H9 (cell line): ENCODE measurements at regions not wholly inside any gene's neighbourhood (a gene's known extent, or its start where the extent isn't known, plus 50 kb on each side); places are given as distances from the start of the nearest gene placed in this dataset.

Experiments
- DNase-seq: peaks from one replicate; pipeline ENCODE4 v3.0.0-alpha.2; 2017
- H2AFZ ChIP-seq: one replicate; pipeline ENCODE4 v1.6.1; 2013; ENCODE audit warnings: mild to moderate bottlenecking, low read length, control low read depth, moderate library complexity
- H2AK5ac ChIP-seq: 2 replicates; pipeline ENCODE4 v1.6.1; 2013; ENCODE audit warnings: low read length, control low read depth, mixed read lengths; ENCODE audit not compliant: insufficient read length
- H2BK120ac ChIP-seq: one replicate; pipeline ENCODE4 v1.6.1; 2013; ENCODE audit warnings: low read depth, mild to moderate bottlenecking, low read length, control low read depth, inconsistent platforms; ENCODE audit not compliant: poor library complexity, severe bottlenecking
- H2BK12ac ChIP-seq: 2 replicates; pipeline ENCODE4 v1.6.1; 2013; ENCODE audit warnings: low read length, control low read depth, mixed read lengths, low read depth; ENCODE audit not compliant: insufficient read length
- H2BK15ac ChIP-seq: 2 replicates; pipeline ENCODE4 v1.6.1; 2013; ENCODE audit warnings: low read depth, low read length, control low read depth
- H2BK20ac ChIP-seq: one replicate; pipeline ENCODE4 v1.6.1; 2013; ENCODE audit warnings: low read depth, mild to moderate bottlenecking, low read length, control low read depth, inconsistent platforms; ENCODE audit not compliant: poor library complexity, severe bottlenecking
- H2BK5ac ChIP-seq: 2 replicates; pipeline ENCODE4 v1.6.1; 2013; ENCODE audit warnings: low read length, control low read depth, mixed read lengths; ENCODE audit not compliant: insufficient read length
- H3K14ac ChIP-seq: 2 replicates; pipeline ENCODE4 v1.6.1; 2013; ENCODE audit warnings: low read length, control low read depth; ENCODE audit not compliant: insufficient read depth
- H3K18ac ChIP-seq: 2 replicates; pipeline ENCODE4 v1.6.1; 2013; ENCODE audit warnings: low read depth, mild to moderate bottlenecking, mixed read lengths, low read length, control low read depth; ENCODE audit not compliant: insufficient read length
- H3K23ac ChIP-seq: 2 replicates; pipeline ENCODE4 v1.6.1; 2013; ENCODE audit warnings: low read length, control low read depth, mixed read lengths, low read depth; ENCODE audit not compliant: insufficient read length
- H3K23me2 ChIP-seq: 2 replicates; pipeline ENCODE4 v1.6.1; 2013; ENCODE audit warnings: low read depth, mild to moderate bottlenecking, mixed read lengths, low read length, control low read depth; ENCODE audit not compliant: insufficient read length, poor library complexity, severe bottlenecking
- H3K27ac ChIP-seq: 2 replicates; pipeline ENCODE4 v1.5.1; 2013; ENCODE audit warnings: low read length, control low read depth, mixed read lengths, low read depth; ENCODE audit not compliant: insufficient read length
- H3K27me3 ChIP-seq: 2 replicates; pipeline ENCODE4 v1.6.1; 2013; ENCODE audit warnings: low read length, control low read depth, inconsistent platforms; ENCODE audit not compliant: insufficient read depth
- H3K4ac ChIP-seq: 2 replicates; pipeline ENCODE4 v1.6.1; 2013; ENCODE audit warnings: low read depth, mild to moderate bottlenecking, control low read depth, inconsistent platforms, low read length, moderate library complexity
- H3K4me1 ChIP-seq: 2 replicates; pipeline ENCODE4 v1.6.1; 2013; ENCODE audit warnings: low read length, control low read depth, inconsistent platforms; ENCODE audit not compliant: insufficient read depth
- H3K4me2 ChIP-seq: 2 replicates; pipeline ENCODE4 v1.6.1; 2013; ENCODE audit warnings: low read length, control low read depth, mixed read lengths; ENCODE audit not compliant: insufficient read length, insufficient read depth
- H3K56ac ChIP-seq: 2 replicates; pipeline ENCODE4 v1.6.1; 2013; ENCODE audit warnings: low read depth, mild to moderate bottlenecking, mixed read lengths, low read length, control low read depth; ENCODE audit not compliant: insufficient read length
- H3K79me1 ChIP-seq: 2 replicates; pipeline ENCODE4 v1.6.1; 2013; ENCODE audit warnings: low read depth, mild to moderate bottlenecking, moderate library complexity, low read length, control low read depth, inconsistent platforms; ENCODE audit not compliant: insufficient read depth, poor library complexity, severe bottlenecking
- H3K79me2 ChIP-seq: 2 replicates; pipeline ENCODE4 v1.6.1; 2013; ENCODE audit warnings: low read length, control low read depth, inconsistent platforms; ENCODE audit not compliant: insufficient read depth
- H3K9ac ChIP-seq: 2 replicates; pipeline ENCODE4 v1.6.1; 2013; ENCODE audit warnings: low read length, control low read depth, mixed read lengths; ENCODE audit not compliant: insufficient read length; ENCODE audit errors: extremely low read depth
- H3K9me3 ChIP-seq: one replicate; pipeline ENCODE4 v1.6.1; 2013; ENCODE audit warnings: low read depth, low read length, inconsistent platforms; ENCODE audit not compliant: control insufficient read depth
- H3T11ph ChIP-seq: one replicate; pipeline ENCODE4 v1.6.1; 2013; ENCODE audit warnings: mild to moderate bottlenecking, low read length, control low read depth, inconsistent platforms
- H4K20me1 ChIP-seq: one replicate; pipeline ENCODE4 v1.6.1; 2013; ENCODE audit not compliant: control insufficient read depth, insufficient read length, insufficient read depth
- H4K5ac ChIP-seq: 2 replicates; pipeline ENCODE4 v1.6.1; 2013; ENCODE audit warnings: low read depth, mild to moderate bottlenecking, mixed read lengths, low read length, control low read depth; ENCODE audit not compliant: insufficient read length
- H4K8ac ChIP-seq: replicated peaks from 2 replicates; pipeline ENCODE4 v1.6.1; 2013; ENCODE audit warnings: low read length, control low read depth, mixed read lengths, low read depth; ENCODE audit not compliant: insufficient read length
- H4K91ac ChIP-seq: 2 replicates; pipeline ENCODE4 v1.6.1; 2013; ENCODE audit warnings: low read depth, mild to moderate bottlenecking, moderate library complexity, mixed read lengths, low read length, control low read depth; ENCODE audit not compliant: insufficient read length
- H3K27ac Mint-ChIP-seq, 3 experiments: 2 replicates in 2 of 3; 3 replicates in 1 of 3; pipeline ENCODE4 v1.8.0; 2020 to 2021; ENCODE audit warnings: mixed read lengths in 3 of 3, mild to moderate bottlenecking in 1 of 3, moderate library complexity in 1 of 3
- H3K27me3 Mint-ChIP-seq: 2 replicates; pipeline ENCODE4 v1.8.0; 2021; ENCODE audit warnings: low read depth, mild to moderate bottlenecking, moderate library complexity, mixed read lengths
- H3K36me3 Mint-ChIP-seq, 3 experiments: 2 replicates in 2 of 3; 3 replicates in 1 of 3; pipeline ENCODE4 v1.8.0; 2020 to 2021; ENCODE audit warnings: low read depth in 3 of 3, mixed read lengths in 3 of 3; ENCODE audit not compliant: insufficient read depth in 1 of 3
- H3K4me1 Mint-ChIP-seq, 2 experiments: 2 replicates each; pipeline ENCODE4 v1.8.0; 2020; ENCODE audit warnings: mixed read lengths in 2 of 2
- H3K4me3 Mint-ChIP-seq, 2 experiments: 2 replicates in 1 of 2; 3 replicates in 1 of 2; pipeline ENCODE4 v1.8.0; 2020 to 2021; ENCODE audit warnings: mild to moderate bottlenecking in 2 of 2, mixed read lengths in 2 of 2, moderate library complexity in 1 of 2
- H3K9me3 Mint-ChIP-seq, 2 experiments: 2 replicates in 1 of 2; 3 replicates in 1 of 2; pipeline ENCODE4 v1.8.0; 2020; ENCODE audit warnings: mild to moderate bottlenecking in 2 of 2, mixed read lengths in 2 of 2, moderate library complexity in 1 of 2
- WGBS: extraction: QIAGEN DNeasy Blood & Tissue Kit; methylation state at CpG from one replicate; pipeline ENCODE4 v1.1.7; 2013; ENCODE audit warnings: missing lambda C conversion rate, low lambda C conversion rate, mixed read lengths; ENCODE audit not compliant: insufficient read length; ENCODE audit errors: extremely low coverage; 5-methylcytosine and 5-hydroxymethylcytosine counted together
- TF ChIP-seq, protein P1 (sequence below): fragments of 200-600 bp; sonication (generic); conservative IDR thresholded peaks from 3 replicates; pipeline ENCODE4 v1.8.0; 2021; ENCODE audit warnings: antibody characterized with exemption, mild to moderate bottlenecking

DNA sequence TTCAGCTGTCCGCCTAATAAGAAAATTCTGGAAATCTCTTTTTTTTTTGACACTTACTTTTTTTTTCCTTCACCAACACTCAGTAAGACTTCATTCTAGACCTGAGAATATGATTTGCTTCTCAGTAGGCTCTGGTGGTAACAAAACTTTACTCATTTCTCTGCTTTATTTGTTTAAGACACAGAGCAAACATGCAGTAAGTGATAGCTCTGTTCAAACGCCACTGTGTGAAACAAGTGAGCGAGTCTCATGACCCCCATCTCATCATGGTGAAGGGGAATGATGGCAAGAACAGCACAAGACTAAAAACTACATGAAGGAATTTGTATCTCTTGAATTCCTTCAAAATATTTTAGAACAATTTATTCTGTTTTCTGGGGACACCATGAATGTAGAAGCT lies 541.6 kb upstream of the POU3F2 start:
- Histone ChIP-seq H2BK5ac (no peak overlapping the region), H3K23me2 (no peaks in the 10 kb centered on the region), H4K5ac (no peak overlapping the region), H3K4ac (no peak overlapping the region), H3K4me2 (no peak overlapping the region), H3K4me1 (no peaks in the 10 kb centered on the region; the same call in 1 of the 2 replicates), H3K79me2 (no peaks in the 10 kb centered on the region), H4K8ac (no peak overlapping the region), H2BK12ac (no peak overlapping the region), H2AK5ac (no peak overlapping the region), H4K91ac (no peak overlapping the region), H2BK120ac (no peak overlapping the region), H2AFZ (no peak overlapping the region), H3T11ph (no peak overlapping the region), H3K9me3 (no peaks in the 10 kb centered on the region), H3K9ac (no peak overlapping the region), H3K23ac (no peak overlapping the region), H3K79me1 (no peaks in the 10 kb centered on the region), H3K14ac (no peak overlapping the region), H3K18ac (no peak overlapping the region), H4K20me1 (no peaks in the 10 kb centered on the region), H3K56ac (no peak overlapping the region), H3K27me3 (no peaks in the 10 kb centered on the region), H3K27ac (no peak overlapping the region), H2BK20ac (no peak overlapping the region), H2BK15ac (no peak overlapping the region)
- no peak for DNase-seq
- peaks cover 4 to 6% of the 10 kb centered on the region in 2 experiments; a peak in 2 of 5 replicates for H3K9me3 Mint-ChIP-seq
- peaks cover 0 to 3% (median 0%) of the 10 kb centered on the region in 3 experiments; a peak in 1 of 7 replicates for H3K36me3 Mint-ChIP-seq
- TF ChIP-seq, protein P1, sequence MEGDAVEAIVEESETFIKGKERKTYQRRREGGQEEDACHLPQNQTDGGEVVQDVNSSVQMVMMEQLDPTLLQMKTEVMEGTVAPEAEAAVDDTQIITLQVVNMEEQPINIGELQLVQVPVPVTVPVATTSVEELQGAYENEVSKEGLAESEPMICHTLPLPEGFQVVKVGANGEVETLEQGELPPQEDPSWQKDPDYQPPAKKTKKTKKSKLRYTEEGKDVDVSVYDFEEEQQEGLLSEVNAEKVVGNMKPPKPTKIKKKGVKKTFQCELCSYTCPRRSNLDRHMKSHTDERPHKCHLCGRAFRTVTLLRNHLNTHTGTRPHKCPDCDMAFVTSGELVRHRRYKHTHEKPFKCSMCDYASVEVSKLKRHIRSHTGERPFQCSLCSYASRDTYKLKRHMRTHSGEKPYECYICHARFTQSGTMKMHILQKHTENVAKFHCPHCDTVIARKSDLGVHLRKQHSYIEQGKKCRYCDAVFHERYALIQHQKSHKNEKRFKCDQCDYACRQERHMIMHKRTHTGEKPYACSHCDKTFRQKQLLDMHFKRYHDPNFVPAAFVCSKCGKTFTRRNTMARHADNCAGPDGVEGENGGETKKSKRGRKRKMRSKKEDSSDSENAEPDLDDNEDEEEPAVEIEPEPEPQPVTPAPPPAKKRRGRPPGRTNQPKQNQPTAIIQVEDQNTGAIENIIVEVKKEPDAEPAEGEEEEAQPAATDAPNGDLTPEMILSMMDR = no peak
- no peaks in the 10 kb centered on the region for H3K27me3 Mint-ChIP-seq
- H3K4me3 Mint-ChIP-seq = no peak overlapping the region
- H3K27ac Mint-ChIP-seq = no peak overlapping the region
- WGBS = no CpG with 5 or more reads among the region's 3 CpGs
- peaks cover 15 to 18% of the 10 kb centered on the region in 2 experiments for H3K4me1 Mint-ChIP-seq
